ENCODE measurements at regions not wholly inside any gene's neighbourhood (a gene's known extent, or its start where the extent isn't known, plus 50 kb on each side); places are given as distances from the start of the nearest gene placed in this dataset.

GRCh38 chr6:71114986-71115385 lies 158.1 kb upstream of the B3GAT2 start:
- in situ Hi-C loops (cut with HindIII; ENCODE audit: low sequenced_read_pairs), result no loop called here

DNA sequence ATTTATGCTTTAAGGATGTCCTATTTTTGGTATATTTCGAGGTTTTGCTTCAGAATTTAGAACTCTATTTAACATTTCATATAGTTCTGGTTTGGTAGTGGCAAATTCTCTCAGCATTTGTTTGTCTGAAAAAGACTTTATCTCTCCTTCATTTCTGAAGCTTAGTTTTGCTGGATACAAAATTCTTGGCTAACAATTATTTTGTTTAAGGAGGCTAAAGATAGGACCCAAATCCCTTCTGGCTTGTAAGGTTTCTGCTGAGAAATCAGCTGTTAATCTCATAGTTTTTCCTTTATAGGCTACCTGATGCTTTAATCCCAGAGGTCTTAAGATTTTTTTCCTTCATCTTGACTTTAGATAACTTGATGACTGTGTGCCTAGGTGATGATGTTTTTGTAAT lies 162.7 kb upstream of the B3GAT2 start:
- in situ Hi-C loops (cut with HindIII; ENCODE audit: low sequenced_read_pairs), result no loop called here

DNA sequence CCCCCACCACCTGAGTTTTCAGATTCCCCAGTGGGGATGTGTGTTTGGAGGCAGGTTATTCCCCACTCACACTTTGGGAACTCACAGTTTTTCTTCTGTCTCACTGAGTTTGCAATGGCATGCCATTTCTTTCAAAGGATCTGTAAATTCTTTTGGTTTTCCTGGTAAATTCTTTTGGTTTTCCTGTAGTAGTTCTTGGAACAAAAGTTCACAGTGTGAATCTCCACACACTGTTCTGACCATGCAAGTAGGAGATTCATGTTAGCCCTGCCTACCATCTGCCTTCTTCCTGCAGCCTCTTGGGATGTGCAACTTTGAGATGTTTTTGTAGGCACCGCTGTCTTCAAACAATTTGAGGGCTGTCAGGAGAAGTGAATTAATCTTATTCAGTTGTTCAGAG lies 165.6 kb upstream of the OGFRL1 start:
- in situ Hi-C loops (cut with HindIII; ENCODE audit: low sequenced_read_pairs), result no loop called here

DNA sequence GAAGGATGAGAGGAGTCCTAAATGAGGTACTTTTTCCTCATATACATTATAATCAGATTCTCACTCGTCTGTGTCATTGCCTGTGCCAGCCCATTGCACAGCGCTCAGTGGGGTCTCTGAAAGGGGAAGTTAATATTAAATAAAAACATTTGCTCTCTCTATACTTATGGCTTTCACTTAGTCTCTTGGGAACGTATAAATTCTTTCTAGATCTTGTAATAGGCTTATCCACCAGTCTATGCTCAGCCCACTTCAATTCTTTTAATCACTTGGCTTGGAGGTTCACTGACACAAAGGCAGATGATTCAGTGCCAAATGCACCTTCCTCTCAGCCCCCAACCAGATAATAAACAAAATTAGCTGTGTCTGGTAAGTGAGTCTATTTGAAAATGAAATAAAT lies 164.3 kb upstream of the OGFRL1 start:
- in situ Hi-C loops (cut with HindIII; ENCODE audit: low sequenced_read_pairs), result no loop called here

GRCh38 chr6:71125216-71125615 lies 163.4 kb upstream of the OGFRL1 start:
- in situ Hi-C loops (cut with HindIII; ENCODE audit: low sequenced_read_pairs), result no loop called here

GRCh38 chr6:71126506-71126905 lies 162.1 kb upstream of the OGFRL1 start:
- in situ Hi-C loops (cut with HindIII; ENCODE audit: low sequenced_read_pairs), result no loop called here

DNA sequence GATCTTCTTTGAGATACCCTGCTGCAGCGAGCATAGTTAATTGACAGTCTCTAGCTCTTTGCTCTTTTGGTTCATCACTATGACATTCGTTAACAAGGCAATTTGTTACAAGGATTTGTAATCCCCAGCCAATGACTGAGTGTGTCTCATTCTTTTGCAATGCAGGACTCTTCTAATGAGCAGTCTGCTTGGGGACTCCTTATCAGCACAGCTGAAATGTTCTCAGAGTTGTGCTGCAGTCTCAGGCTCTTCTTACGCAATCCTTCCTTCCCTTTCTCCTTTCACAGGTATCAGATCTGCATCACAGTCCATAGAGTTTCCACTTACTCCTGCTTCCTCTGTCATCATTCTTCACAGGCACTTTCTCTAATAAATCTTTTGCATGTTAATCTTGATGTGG lies 161.2 kb upstream of the OGFRL1 start:
- in situ Hi-C loops (cut with HindIII; ENCODE audit: low sequenced_read_pairs), result no loop called here

- in situ Hi-C loops (cut with HindIII; ENCODE audit: low sequenced_read_pairs), result no loop called here
Measured at GRCh38 chr6:71130277-71130676, 158.3 kb upstream of the OGFRL1 start.

DNA sequence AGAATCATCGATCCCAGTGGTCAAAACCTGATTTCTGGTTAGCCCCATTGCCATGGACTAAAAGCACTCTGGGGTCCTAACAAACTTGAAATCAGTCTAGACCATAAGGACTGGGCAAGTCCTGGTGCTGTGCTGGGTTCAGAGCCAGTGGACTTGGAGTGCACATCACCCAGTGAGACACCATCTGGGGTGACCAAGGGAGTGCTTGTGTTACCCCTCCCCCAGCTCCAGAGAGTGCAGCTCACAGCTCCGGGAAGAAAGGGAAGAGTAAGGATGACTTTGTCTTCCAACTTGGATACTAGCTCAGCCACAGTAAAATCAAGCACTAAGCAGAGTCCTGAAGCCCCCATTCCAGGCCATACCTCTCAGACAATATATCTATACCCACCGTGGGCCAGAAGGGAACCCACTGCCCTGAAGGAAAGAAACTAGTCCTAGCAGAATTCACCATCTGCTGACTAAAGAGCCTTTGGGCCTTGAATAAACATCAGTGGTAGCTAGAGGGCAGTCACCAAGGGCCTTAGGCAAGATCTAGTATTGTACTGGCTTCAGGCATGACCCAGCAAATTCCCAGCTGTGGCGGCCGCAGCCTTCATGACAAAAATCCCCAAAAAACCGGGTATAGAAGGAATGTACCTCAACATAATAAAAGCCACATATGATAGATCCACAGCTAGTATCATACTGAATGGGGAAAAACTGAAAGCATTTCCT lies 153.5 kb upstream of the OGFRL1 start:
- in situ Hi-C loops (cut with HindIII; ENCODE audit: low sequenced_read_pairs), result no loop called here

DNA sequence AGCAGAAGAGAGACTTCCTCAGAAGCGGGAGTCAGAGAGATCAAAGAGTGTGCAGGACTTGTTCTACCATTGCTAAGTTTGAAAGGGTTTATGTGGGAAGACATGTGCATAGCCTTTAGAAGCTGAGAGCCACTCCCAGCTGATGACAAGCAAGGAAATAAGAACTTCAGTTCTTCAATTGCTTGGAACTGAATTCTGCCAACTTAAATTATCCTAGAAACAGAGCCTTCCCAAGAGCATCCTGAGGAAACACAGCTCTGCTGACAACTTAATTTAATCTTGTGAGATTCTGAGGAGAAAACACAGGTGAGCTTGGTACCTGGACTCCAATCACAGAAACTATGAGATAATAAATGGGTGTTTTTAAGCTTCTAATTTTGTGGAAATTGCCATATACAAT lies 150.6 kb upstream of the OGFRL1 start:
- in situ Hi-C loops (cut with HindIII; ENCODE audit: low sequenced_read_pairs), result no loop called here

DNA sequence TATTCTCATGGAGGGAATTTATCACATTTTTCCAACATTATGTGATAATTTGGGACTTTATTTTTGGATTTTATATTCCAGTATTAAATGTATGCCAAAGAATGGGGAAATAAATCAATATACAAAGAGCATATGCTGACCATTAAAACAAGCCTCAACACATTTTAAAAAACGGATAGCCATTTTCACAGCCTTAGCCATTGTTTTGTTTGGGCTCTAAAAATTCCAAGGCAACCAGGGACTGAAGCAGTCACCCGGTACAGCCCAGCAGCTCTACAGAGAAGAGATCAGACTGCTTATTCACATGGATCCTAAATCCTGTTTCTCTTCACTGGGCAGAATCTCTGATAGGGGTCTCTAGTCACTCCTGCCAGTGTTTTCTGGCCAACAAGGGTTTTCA lies 150.2 kb upstream of the OGFRL1 start:
- in situ Hi-C loops (cut with HindIII; ENCODE audit: low sequenced_read_pairs), result no loop called here

DNA sequence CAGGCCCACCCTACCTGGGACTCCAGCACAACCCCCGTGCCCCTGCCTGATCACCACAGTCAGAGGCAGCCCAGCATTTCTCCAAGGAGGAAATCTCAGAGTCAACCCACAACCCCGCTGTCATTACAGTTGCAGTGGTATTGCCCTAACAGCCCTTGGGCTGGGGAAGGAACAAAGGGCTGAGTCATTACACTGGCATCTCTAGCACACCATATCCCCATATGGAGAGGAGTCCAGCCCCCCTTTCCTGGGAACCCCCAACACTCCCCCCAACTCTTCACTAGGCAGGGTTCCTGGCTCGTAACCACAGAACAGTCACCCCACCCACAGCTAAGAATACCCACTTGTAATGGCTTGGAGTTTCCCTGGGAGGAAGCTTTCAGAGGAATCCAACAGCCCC lies 149.4 kb upstream of the OGFRL1 start:
- in situ Hi-C loops (cut with HindIII; ENCODE audit: low sequenced_read_pairs), result no loop called here

- in situ Hi-C loops (cut with HindIII; ENCODE audit: low sequenced_read_pairs), result no loop called here
Measured at GRCh38 chr6:71153755-71154325, 134.8 kb upstream of the OGFRL1 start.

DNA sequence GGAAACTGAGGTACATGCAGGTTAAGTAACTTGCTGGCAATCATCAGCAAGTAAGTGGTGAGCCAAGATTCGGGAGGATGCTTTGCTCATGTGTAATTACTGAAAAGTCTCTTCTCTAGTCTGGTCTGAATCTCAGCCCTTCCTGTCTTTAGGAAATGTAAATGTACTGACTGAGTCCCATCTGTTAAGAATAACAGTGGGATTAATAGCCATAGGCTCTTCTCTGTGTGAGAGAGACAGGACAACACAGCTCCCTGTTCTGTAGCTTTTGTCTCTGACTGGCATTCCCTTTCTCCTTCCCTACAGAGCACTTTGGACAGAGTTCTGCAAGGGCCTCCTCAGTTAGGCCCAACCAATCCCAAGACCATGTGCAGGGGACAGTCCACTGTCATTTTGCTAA lies 131.3 kb upstream of the OGFRL1 start:
- in situ Hi-C loops (cut with HindIII; ENCODE audit: low sequenced_read_pairs), result no loop called here

- in situ Hi-C loops (cut with HindIII; ENCODE audit: low sequenced_read_pairs), result no loop called here
Measured at GRCh38 chr6:71164890-71165289, 123.7 kb upstream of the OGFRL1 start.

- in situ Hi-C loops (cut with HindIII; ENCODE audit: low sequenced_read_pairs), result no loop called here
Measured at GRCh38 chr6:71168233-71168765, 120.3 kb upstream of the OGFRL1 start.

GRCh38 chr6:71171497-71172070 lies 117.0 kb upstream of the OGFRL1 start:
- in situ Hi-C loops (cut with HindIII; ENCODE audit: low sequenced_read_pairs), result no loop called here

DNA sequence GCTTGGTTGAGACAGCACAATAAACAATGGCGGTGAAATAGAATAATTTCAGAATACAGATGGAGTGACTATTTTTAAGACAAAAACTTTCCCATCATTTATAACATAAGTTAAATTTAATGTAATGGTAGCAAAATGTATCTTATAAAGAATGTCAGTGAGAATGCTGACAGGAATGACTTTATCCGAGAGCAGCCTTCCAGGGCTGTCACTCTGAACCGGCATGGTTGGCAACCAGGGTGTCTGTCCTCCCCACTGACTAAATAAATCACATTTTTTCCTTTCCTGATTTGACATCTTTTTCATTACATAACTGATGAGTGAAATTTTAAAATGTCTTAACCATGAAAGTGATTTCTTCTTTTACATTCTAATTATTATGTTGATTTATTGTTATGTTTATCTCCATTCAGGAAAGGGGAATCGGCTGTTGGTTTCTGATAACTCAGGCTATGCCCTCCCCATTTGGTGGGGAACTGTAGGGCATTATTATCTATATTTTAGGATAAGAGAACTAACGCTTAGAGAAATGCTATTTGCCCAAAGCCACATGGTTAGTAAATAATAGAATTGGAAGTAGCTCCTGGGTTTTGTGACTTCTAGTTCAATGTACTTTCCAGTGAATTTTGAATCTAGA lies 109.2 kb upstream of the OGFRL1 start:
- in situ Hi-C loops (cut with HindIII; ENCODE audit: low sequenced_read_pairs), result no loop called here

DNA sequence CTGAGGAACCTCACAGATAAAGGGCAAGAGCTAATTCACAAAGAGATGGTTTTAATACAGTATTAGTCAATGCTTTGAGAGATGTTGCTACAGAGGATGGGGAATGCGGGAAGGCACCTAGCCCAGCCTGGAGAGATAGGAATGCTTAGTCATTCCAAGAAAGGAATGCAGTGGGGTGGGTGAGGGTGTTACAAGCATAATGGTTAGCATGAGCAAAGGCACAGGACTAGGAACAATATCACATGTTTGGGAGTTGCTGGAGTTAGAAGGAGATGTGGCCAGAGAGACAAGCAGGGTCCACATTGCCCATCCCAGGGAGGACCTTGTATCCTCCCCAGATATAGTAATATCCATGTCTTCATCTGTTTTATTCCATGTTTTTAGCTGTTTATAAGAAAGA lies 107.0 kb upstream of the OGFRL1 start:
- in situ Hi-C loops (cut with HindIII; ENCODE audit: low sequenced_read_pairs), result no loop called here

DNA sequence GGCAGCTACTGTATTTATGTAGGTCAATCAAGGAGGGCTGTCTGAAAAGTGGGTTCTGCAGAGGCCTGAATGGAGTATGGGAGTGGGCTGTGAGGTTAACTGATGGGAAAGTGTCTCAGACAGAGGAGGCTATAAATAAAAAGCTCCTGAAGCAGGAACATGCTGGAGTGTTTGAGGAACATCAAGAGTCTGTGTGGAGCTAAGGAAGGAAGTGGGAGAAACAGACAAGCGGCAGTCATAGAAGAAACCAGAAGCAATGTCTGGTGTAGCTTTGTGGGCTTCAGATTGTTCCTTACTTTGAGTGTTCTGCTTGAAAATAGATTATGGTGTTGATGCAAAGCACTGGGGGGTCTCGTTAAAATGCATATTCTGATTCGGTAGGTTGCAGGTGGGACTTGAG lies 101.5 kb upstream of the OGFRL1 start:
- in situ Hi-C loops (cut with HindIII; ENCODE audit: low sequenced_read_pairs), result no loop called here

DNA sequence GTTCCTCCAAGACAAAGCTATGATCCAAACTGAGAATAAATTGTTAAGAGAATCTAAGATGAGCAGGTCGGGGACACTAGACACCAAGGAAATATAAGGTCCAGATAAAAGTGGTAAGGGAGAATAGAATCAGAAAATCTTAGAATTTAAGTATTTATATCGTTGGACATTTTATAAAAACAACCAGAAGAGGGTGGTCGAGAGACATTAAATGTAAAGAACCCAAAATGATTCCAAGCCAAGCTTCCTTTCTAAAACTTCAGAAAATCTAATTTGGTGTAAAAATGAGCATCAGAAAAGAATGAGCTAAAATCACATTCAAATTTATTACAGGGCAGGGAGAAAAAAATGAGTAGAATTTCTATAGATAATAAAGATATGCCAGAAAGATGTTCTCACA lies 97.8 kb upstream of the OGFRL1 start:
- in situ Hi-C loops (cut with HindIII; ENCODE audit: low sequenced_read_pairs), result loop anchor here (5.0 kb wide), 2 partner anchors 161 to 316 kb away; no protein-coding TSS in a partner anchor

DNA sequence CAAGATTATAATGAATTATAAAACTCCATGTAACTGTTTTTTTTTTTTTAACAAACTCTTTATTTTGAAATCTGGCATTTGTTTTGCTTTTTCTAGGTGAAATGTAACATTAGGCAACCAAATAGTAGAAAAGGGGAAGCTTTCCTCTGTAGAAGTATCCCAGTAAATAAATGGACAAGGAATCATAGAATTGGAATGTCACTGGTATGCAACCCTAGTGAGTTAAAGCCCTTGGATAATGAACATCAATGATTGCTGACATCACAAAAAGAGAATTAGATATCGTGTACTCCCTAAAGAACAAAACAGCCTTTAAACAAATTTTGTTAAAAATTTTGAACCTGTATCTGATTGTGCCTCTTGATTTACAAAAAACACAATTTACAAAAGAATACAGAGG lies 93.9 kb upstream of the OGFRL1 start:
- in situ Hi-C loops (cut with HindIII; ENCODE audit: low sequenced_read_pairs), result loop anchor here (5.0 kb wide), 2 partner anchors 158 to 313 kb away; no protein-coding TSS in a partner anchor

Measured in endothelial cell of hepatic sinusoid (primary cell).